ENCODE measurements at regions not wholly inside any gene's neighbourhood (a gene's known extent, or its start where the extent isn't known, plus 50 kb on each side); places are given as distances from the start of the nearest gene placed in this dataset.

- DNase-seq: no peak
- no peaks in the 10 kb centered on the region for H3K27me3 ChIP-seq (replicated peaks in 1 of 2; ENCODE audit: control insufficient read depth in 2 of 2, extremely low read depth in 1 of 2, insufficient read depth in 2 of 2, low read length in 1 of 2)
- ATAC-seq (replicated peaks in 1 of 4): no peak
- H3K9me3 ChIP-seq: no peaks in the 10 kb centered on the region
- no peak overlapping the region for H3K4me3 ChIP-seq (ENCODE audit: control insufficient read depth in 1 of 2, extremely low read depth in 1 of 2, low read length in 1 of 2)
- POLR2A ChIA-PET: no interaction called here
- peaks cover 0 to 2% (median 0%) of the 10 kb centered on the region in 3 donors for H3K9me3 Mint-ChIP-seq
- no peak overlapping the region for H3K4me3 Mint-ChIP-seq
- H3K27me3 Mint-ChIP-seq: no peaks in the 10 kb centered on the region
- CTCF ChIA-PET: no interaction called here
- H3K27ac ChIP-seq (ENCODE audit: low read length): no peak overlapping the region
- H3K4me1 Mint-ChIP-seq: no peaks in the 10 kb centered on the region
- no peaks in the 10 kb centered on the region for H3K36me3 ChIP-seq (ENCODE audit: control insufficient read depth in 2 of 2, extremely low read depth in 1 of 2, insufficient read depth in 1 of 2, low read length in 1 of 2)
- no peaks in the 10 kb centered on the region for H3K4me1 ChIP-seq (ENCODE audit: control insufficient read depth in 1 of 2, extremely low read depth in 1 of 2, insufficient read depth in 2 of 2, low read length in 2 of 2)
- no peaks in the 10 kb centered on the region for H3K36me3 Mint-ChIP-seq
- no peak overlapping the region for H3K27ac Mint-ChIP-seq
- 74% methylated on average over 4 of the region's 7 CpGs for WGBS (ENCODE audit: insufficient coverage)
These were observed 293.6 kb upstream of the TRAM1L1 start for GRCh38 chr4:117378942-117379341.

GRCh38 chr4:117383468-117383867 lies 298.1 kb upstream of the TRAM1L1 start:
- ChIA-PET POLR2A (no interaction called here), CTCF (no interaction called here)
- Mint-ChIP-seq H3K27ac (no peak overlapping the region), H3K27me3 (no peaks in the 10 kb centered on the region), H3K36me3 (no peaks in the 10 kb centered on the region), H3K9me3 (no peaks in the 10 kb centered on the region), H3K4me3 (no peak overlapping the region), H3K4me1 (no peaks in the 10 kb centered on the region)
- Histone ChIP-seq H3K4me1 (ENCODE audit: control insufficient read depth in 1 of 2, extremely low read depth in 1 of 2, insufficient read depth in 2 of 2, low read length in 2 of 2) (no peaks in the 10 kb centered on the region), H3K27ac (ENCODE audit: low read length) (no peak overlapping the region), H3K27me3 (replicated peaks in 1 of 2; ENCODE audit: control insufficient read depth in 2 of 2, extremely low read depth in 1 of 2, insufficient read depth in 2 of 2, low read length in 1 of 2) (no peaks in the 10 kb centered on the region), H3K36me3 (ENCODE audit: control insufficient read depth in 2 of 2, extremely low read depth in 1 of 2, insufficient read depth in 1 of 2, low read length in 1 of 2) (no peaks in the 10 kb centered on the region), H3K9me3 (no peaks in the 10 kb centered on the region), H3K4me3 (ENCODE audit: control insufficient read depth in 1 of 2, extremely low read depth in 1 of 2, low read length in 1 of 2) (no peak overlapping the region)
- no peak for DNase-seq
- no CpG with 5 or more reads among the region's 1 CpG for WGBS (ENCODE audit: insufficient coverage)
- no peak for ATAC-seq (replicated peaks in 1 of 4)

- Histone ChIP-seq H3K27me3 (replicated peaks in 1 of 2; ENCODE audit: control insufficient read depth in 2 of 2, extremely low read depth in 1 of 2, insufficient read depth in 2 of 2, low read length in 1 of 2) (no peaks in the 10 kb centered on the region), H3K4me1 (ENCODE audit: control insufficient read depth in 1 of 2, extremely low read depth in 1 of 2, insufficient read depth in 2 of 2, low read length in 2 of 2) (no peaks in the 10 kb centered on the region), H3K4me3 (ENCODE audit: control insufficient read depth in 1 of 2, extremely low read depth in 1 of 2, low read length in 1 of 2) (no peak overlapping the region), H3K27ac (ENCODE audit: low read length) (no peak overlapping the region), H3K36me3 (ENCODE audit: control insufficient read depth in 2 of 2, extremely low read depth in 1 of 2, insufficient read depth in 1 of 2, low read length in 1 of 2) (no peaks in the 10 kb centered on the region), H3K9me3 (no peaks in the 10 kb centered on the region)
- Mint-ChIP-seq H3K27me3 (no peaks in the 10 kb centered on the region), H3K36me3 (no peaks in the 10 kb centered on the region), H3K9me3 (no peaks in the 10 kb centered on the region), H3K27ac (no peak overlapping the region), H3K4me1 (no peaks in the 10 kb centered on the region), H3K4me3 (no peak overlapping the region)
- DNase-seq (no peak), ATAC-seq (replicated peaks in 1 of 4) (no peak)
- CTCF ChIA-PET: interaction anchor here in 1 of 2 donors (0.7 kb wide), 1 partner anchor 40 kb away, joined by 3 read pairs; no protein-coding TSS in a partner anchor
- POLR2A ChIA-PET: no interaction called here
- whole genome bisulfite sequencing (ENCODE audit: insufficient coverage): 17% methylated on average over 1 of the region's 1 CpG
These were observed 300.1 kb upstream of the TRAM1L1 start for GRCh38 chr4:117385526-117385925.

GRCh38 chr4:117387072-117387471 lies 301.7 kb upstream of the TRAM1L1 start:
- CTCF ChIA-PET: no interaction called here
- Mint-ChIP-seq H3K4me1 (no peaks in the 10 kb centered on the region), H3K4me3 (no peak overlapping the region), H3K27ac (no peak overlapping the region), H3K27me3 (no peaks in the 10 kb centered on the region), H3K9me3 (peaks cover 0 to 3% (median 0%) of the 10 kb centered on the region in 3 donors), H3K36me3 (no peaks in the 10 kb centered on the region)
- no peak overlapping the region for H3K4me3 ChIP-seq (ENCODE audit: control insufficient read depth in 1 of 2, extremely low read depth in 1 of 2, low read length in 1 of 2)
- ATAC-seq (replicated peaks in 1 of 4) (no peak), DNase-seq (no peak)
- no peaks in the 10 kb centered on the region for H3K27me3 ChIP-seq (replicated peaks in 1 of 2; ENCODE audit: control insufficient read depth in 2 of 2, extremely low read depth in 1 of 2, insufficient read depth in 2 of 2, low read length in 1 of 2)
- H3K27ac ChIP-seq (ENCODE audit: low read length): no peak overlapping the region
- POLR2A ChIA-PET: no interaction called here
- H3K4me1 ChIP-seq (ENCODE audit: control insufficient read depth in 1 of 2, extremely low read depth in 1 of 2, insufficient read depth in 2 of 2, low read length in 2 of 2): no peaks in the 10 kb centered on the region
- no CpG with 5 or more reads among the region's 2 CpGs for WGBS (ENCODE audit: insufficient coverage)
- no peaks in the 10 kb centered on the region for H3K9me3 ChIP-seq
- H3K36me3 ChIP-seq (ENCODE audit: control insufficient read depth in 2 of 2, extremely low read depth in 1 of 2, insufficient read depth in 1 of 2, low read length in 1 of 2): no peaks in the 10 kb centered on the region

- ChIA-PET POLR2A (no interaction called here), CTCF (no interaction called here)
- Histone ChIP-seq H3K36me3 (ENCODE audit: control insufficient read depth in 2 of 2, extremely low read depth in 1 of 2, insufficient read depth in 1 of 2, low read length in 1 of 2) (no peaks in the 10 kb centered on the region), H3K4me3 (ENCODE audit: control insufficient read depth in 1 of 2, extremely low read depth in 1 of 2, low read length in 1 of 2) (no peak overlapping the region), H3K4me1 (ENCODE audit: control insufficient read depth in 1 of 2, extremely low read depth in 1 of 2, insufficient read depth in 2 of 2, low read length in 2 of 2) (no peaks in the 10 kb centered on the region), H3K9me3 (no peaks in the 10 kb centered on the region), H3K27ac (ENCODE audit: low read length) (no peak overlapping the region), H3K27me3 (replicated peaks in 1 of 2; ENCODE audit: control insufficient read depth in 2 of 2, extremely low read depth in 1 of 2, insufficient read depth in 2 of 2, low read length in 1 of 2) (no peaks in the 10 kb centered on the region)
- Mint-ChIP-seq H3K9me3 (peaks cover 4 to 12% (median 4%) of the 10 kb centered on the region in 3 donors), H3K4me1 (no peaks in the 10 kb centered on the region), H3K4me3 (no peak overlapping the region), H3K27me3 (no peaks in the 10 kb centered on the region), H3K36me3 (no peaks in the 10 kb centered on the region), H3K27ac (no peak overlapping the region)
- ATAC-seq (replicated peaks in 1 of 4) (no peak), DNase-seq (no peak)
These were observed 314.9 kb upstream of the TRAM1L1 start for GRCh38 chr4:117400039-117400835.

- Mint-ChIP-seq H3K4me1 (no peaks in the 10 kb centered on the region), H3K4me3 (no peak overlapping the region), H3K9me3 (peaks cover 0 to 3% (median 0%) of the 10 kb centered on the region in 3 donors), H3K27ac (no peak overlapping the region), H3K27me3 (no peaks in the 10 kb centered on the region), H3K36me3 (no peaks in the 10 kb centered on the region)
- H3K27me3 ChIP-seq (replicated peaks in 1 of 2; ENCODE audit: control insufficient read depth in 2 of 2, extremely low read depth in 1 of 2, insufficient read depth in 2 of 2, low read length in 1 of 2): no peaks in the 10 kb centered on the region
- POLR2A ChIA-PET: no interaction called here
- no CpG with 5 or more reads among the region's 2 CpGs for WGBS (ENCODE audit: insufficient coverage)
- H3K4me3 ChIP-seq (ENCODE audit: control insufficient read depth in 1 of 2, extremely low read depth in 1 of 2, low read length in 1 of 2): no peak overlapping the region
- ATAC-seq (replicated peaks in 1 of 4) (no peak), DNase-seq (no peak)
- no peak overlapping the region for H3K27ac ChIP-seq (ENCODE audit: low read length)
- no peaks in the 10 kb centered on the region for H3K36me3 ChIP-seq (ENCODE audit: control insufficient read depth in 2 of 2, extremely low read depth in 1 of 2, insufficient read depth in 1 of 2, low read length in 1 of 2)
- no peaks in the 10 kb centered on the region for H3K9me3 ChIP-seq
- H3K4me1 ChIP-seq (ENCODE audit: control insufficient read depth in 1 of 2, extremely low read depth in 1 of 2, insufficient read depth in 2 of 2, low read length in 2 of 2): no peaks in the 10 kb centered on the region
- CTCF ChIA-PET: no interaction called here
These were observed 327.3 kb upstream of the TRAM1L1 start for GRCh38 chr4:117412661-117413060.

GRCh38 chr4:117417856-117418255 lies 332.5 kb upstream of the TRAM1L1 start:
- no peak for ATAC-seq (replicated peaks in 1 of 4)
- Histone ChIP-seq H3K36me3 (ENCODE audit: control insufficient read depth in 2 of 2, extremely low read depth in 1 of 2, insufficient read depth in 1 of 2, low read length in 1 of 2) (no peaks in the 10 kb centered on the region), H3K27ac (ENCODE audit: low read length) (no peak overlapping the region), H3K4me1 (ENCODE audit: control insufficient read depth in 1 of 2, extremely low read depth in 1 of 2, insufficient read depth in 2 of 2, low read length in 2 of 2) (no peaks in the 10 kb centered on the region), H3K27me3 (replicated peaks in 1 of 2; ENCODE audit: control insufficient read depth in 2 of 2, extremely low read depth in 1 of 2, insufficient read depth in 2 of 2, low read length in 1 of 2) (no peaks in the 10 kb centered on the region), H3K9me3 (no peaks in the 10 kb centered on the region), H3K4me3 (ENCODE audit: control insufficient read depth in 1 of 2, extremely low read depth in 1 of 2, low read length in 1 of 2) (no peak overlapping the region)
- peaks cover 0 to 3% (median 0%) of the 10 kb centered on the region in 3 donors for H3K9me3 Mint-ChIP-seq
- no peak overlapping the region for H3K27ac Mint-ChIP-seq
- no peaks in the 10 kb centered on the region for H3K36me3 Mint-ChIP-seq
- ChIA-PET CTCF (no interaction called here), POLR2A (no interaction called here)
- no peak overlapping the region for H3K4me3 Mint-ChIP-seq
- no peak for DNase-seq
- 20% methylated on average over 1 of the region's 1 CpG for WGBS (ENCODE audit: insufficient coverage)
- no peaks in the 10 kb centered on the region for H3K4me1 Mint-ChIP-seq
- H3K27me3 Mint-ChIP-seq: no peaks in the 10 kb centered on the region

Measured in T-cell (primary cell).